Endodermal cell (in vitro differentiated cells): ENCODE measurements at regions not wholly inside any gene's neighbourhood (a gene's known extent, or its start where the extent isn't known, plus 50 kb on each side); places are given as distances from the start of the nearest gene placed in this dataset.

Source experiments
- DNase-seq: peaks from one replicate; pipeline ENCODE4 v3.0.0-alpha.2; 2017
- H3K27ac ChIP-seq: 2 replicates; pipeline ENCODE4 v1.5.1; 2013; ENCODE audit warnings: mild to moderate bottlenecking, low read depth, low read length, moderate library complexity
- H3K27me3 ChIP-seq: 2 replicates; pipeline ENCODE4 v1.6.1; 2013; ENCODE audit warnings: mild to moderate bottlenecking, low read length, moderate library complexity; ENCODE audit not compliant: insufficient read depth, control insufficient read depth, poor library complexity, severe bottlenecking
- H3K36me3 ChIP-seq: 2 replicates; pipeline ENCODE4 v1.7.0; 2013; ENCODE audit warnings: mild to moderate bottlenecking, low read length, moderate library complexity; ENCODE audit not compliant: control insufficient read depth, insufficient read depth
- H3K4me1 ChIP-seq: one replicate; pipeline ENCODE4 v1.7.0; 2013; ENCODE audit warnings: low read length; ENCODE audit not compliant: control insufficient read depth, insufficient read depth
- H3K4me3 ChIP-seq: 2 replicates; pipeline ENCODE4 v1.5.1; 2013; ENCODE audit warnings: mild to moderate bottlenecking, low read length, moderate library complexity
- H3K9ac ChIP-seq: 2 replicates; pipeline ENCODE4 v1.6.1; 2013; ENCODE audit warnings: mild to moderate bottlenecking, low read length, moderate library complexity; ENCODE audit not compliant: poor library complexity, severe bottlenecking; ENCODE audit errors: extremely low read depth
- H3K9me3 ChIP-seq: 2 replicates; pipeline ENCODE4 v1.6.1; 2013; ENCODE audit warnings: mild to moderate bottlenecking, low read length, moderate library complexity; ENCODE audit not compliant: control insufficient read depth
- H3K27ac Mint-ChIP-seq: 2 replicates; pipeline ENCODE4 v1.8.0; 2020; ENCODE audit warnings: mixed read lengths
- H3K27me3 Mint-ChIP-seq: 2 replicates; pipeline ENCODE4 v1.8.0; 2021; ENCODE audit warnings: mild to moderate bottlenecking, mixed read lengths; ENCODE audit not compliant: insufficient read depth
- H3K36me3 Mint-ChIP-seq: 2 replicates; pipeline ENCODE4 v1.8.0; 2020; ENCODE audit warnings: low read depth, mixed read lengths
- H3K4me1 Mint-ChIP-seq: 2 replicates; pipeline ENCODE4 v1.8.0; 2020; ENCODE audit warnings: mixed read lengths
- H3K4me3 Mint-ChIP-seq: 2 replicates; pipeline ENCODE4 v1.8.0; 2020; ENCODE audit warnings: mild to moderate bottlenecking, moderate library complexity, mixed read lengths
- H3K9me3 Mint-ChIP-seq: 2 replicates; pipeline ENCODE4 v1.8.0; 2020; ENCODE audit warnings: mild to moderate bottlenecking, mixed read lengths
- WGBS, 2 experiments: methylation state at CpG; one replicate each; pipeline versions ENCODE4 v1.1.5 to v1.1.7; 2013; ENCODE audit warnings: missing lambda C conversion rate in 2 of 2, mixed read lengths in 1 of 2; ENCODE audit not compliant: insufficient coverage in 1 of 2, insufficient read length in 1 of 2; 5-methylcytosine and 5-hydroxymethylcytosine counted together
- TF ChIP-seq, protein P1 (sequence below): fragments of 200-600 bp; sonication (generic); conservative IDR thresholded peaks from 2 replicates; pipeline ENCODE4 v1.5.0; 2021; ENCODE audit warnings: antibody characterized with exemption, mild to moderate bottlenecking

- H3K36me3 ChIP-seq: no peaks in the 10 kb centered on the region
- no peaks in the 10 kb centered on the region for H3K4me1 ChIP-seq
- no peak overlapping the region for H3K4me3 ChIP-seq
- no peak overlapping the region for H3K4me3 Mint-ChIP-seq
- DNase-seq: no peak
- peaks cover 2% of the 10 kb centered on the region for H3K36me3 Mint-ChIP-seq
- H3K4me1 Mint-ChIP-seq: peaks cover 26% of the 10 kb centered on the region
- H3K9me3 Mint-ChIP-seq: peaks cover 70% of the 10 kb centered on the region
- H3K27me3 Mint-ChIP-seq: no peaks in the 10 kb centered on the region
- no peak overlapping the region for H3K27ac Mint-ChIP-seq
- TF ChIP-seq, protein P1, sequence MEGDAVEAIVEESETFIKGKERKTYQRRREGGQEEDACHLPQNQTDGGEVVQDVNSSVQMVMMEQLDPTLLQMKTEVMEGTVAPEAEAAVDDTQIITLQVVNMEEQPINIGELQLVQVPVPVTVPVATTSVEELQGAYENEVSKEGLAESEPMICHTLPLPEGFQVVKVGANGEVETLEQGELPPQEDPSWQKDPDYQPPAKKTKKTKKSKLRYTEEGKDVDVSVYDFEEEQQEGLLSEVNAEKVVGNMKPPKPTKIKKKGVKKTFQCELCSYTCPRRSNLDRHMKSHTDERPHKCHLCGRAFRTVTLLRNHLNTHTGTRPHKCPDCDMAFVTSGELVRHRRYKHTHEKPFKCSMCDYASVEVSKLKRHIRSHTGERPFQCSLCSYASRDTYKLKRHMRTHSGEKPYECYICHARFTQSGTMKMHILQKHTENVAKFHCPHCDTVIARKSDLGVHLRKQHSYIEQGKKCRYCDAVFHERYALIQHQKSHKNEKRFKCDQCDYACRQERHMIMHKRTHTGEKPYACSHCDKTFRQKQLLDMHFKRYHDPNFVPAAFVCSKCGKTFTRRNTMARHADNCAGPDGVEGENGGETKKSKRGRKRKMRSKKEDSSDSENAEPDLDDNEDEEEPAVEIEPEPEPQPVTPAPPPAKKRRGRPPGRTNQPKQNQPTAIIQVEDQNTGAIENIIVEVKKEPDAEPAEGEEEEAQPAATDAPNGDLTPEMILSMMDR: no peak
- H3K27me3 ChIP-seq: no peaks in the 10 kb centered on the region
- no peaks in the 10 kb centered on the region for H3K9me3 ChIP-seq
- no peak overlapping the region for H3K9ac ChIP-seq
- WGBS, 2 experiments: 92% methylated on average over 4 to 13 of the region's 13 CpGs
- no peak overlapping the region for H3K27ac ChIP-seq
Measured at GRCh38 chrX:10045327-10046000, 78.3 kb downstream of the CLDN34 start.

DNA sequence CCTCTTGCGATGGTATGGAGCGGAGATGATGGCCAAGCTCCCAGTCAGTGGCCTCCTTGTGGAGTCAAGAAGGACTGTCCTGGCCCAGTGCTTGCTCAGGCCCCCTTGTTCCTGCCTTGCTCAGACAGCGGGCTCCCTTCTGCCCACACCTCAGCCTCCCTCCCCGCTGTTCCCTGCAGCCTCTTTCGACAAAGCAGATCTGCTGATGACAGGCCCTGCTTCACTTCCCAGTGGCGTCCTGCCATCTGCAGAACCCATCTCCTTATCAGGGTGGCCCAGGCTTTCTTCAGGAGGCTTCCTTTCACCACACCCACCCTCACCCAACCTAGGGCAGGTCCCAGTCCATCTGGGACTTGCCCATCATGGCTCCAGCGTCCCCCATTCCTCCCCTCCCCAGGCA is 80.0 kb downstream of the CLDN34 start:
- no peak for DNase-seq
- Histone ChIP-seq H3K4me3 (no peak overlapping the region), H3K27ac (peak overlapping the region; percentile 96), H3K4me1 (no peaks in the 10 kb centered on the region), H3K27me3 (no peaks in the 10 kb centered on the region), H3K9ac (no peak overlapping the region), H3K9me3 (no peaks in the 10 kb centered on the region), H3K36me3 (no peaks in the 10 kb centered on the region)
- Mint-ChIP-seq H3K4me3 (no peak overlapping the region), H3K27me3 (no peaks in the 10 kb centered on the region), H3K9me3 (peaks cover 73% of the 10 kb centered on the region), H3K4me1 (peaks cover 22% of the 10 kb centered on the region), H3K27ac (peak overlapping the region; percentile 10), H3K36me3 (peaks cover 2% of the 10 kb centered on the region)
- 86 to 91% methylated on average over 2 to 7 of the region's 7 CpGs for WGBS, 2 experiments
- TF ChIP-seq, protein P1: no peak

DNA sequence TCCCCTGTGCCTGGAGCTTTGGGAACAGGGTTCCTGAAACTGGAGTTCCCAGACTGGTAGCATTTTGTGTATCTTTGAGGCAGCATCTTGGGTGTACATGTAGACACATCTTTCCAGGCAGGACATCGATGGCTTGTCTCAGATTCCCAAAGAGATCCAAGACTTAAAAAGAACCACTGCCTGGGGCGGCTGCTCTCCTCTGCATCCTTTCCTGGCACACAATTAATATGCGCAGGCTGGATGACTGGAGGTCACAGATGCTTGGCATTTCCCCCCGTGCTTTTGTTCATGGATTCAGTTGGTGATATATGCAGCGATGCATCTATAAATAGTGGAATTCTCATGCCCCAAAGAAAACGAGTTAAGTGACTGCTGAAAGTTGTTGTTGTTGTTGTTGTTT is 80.5 kb downstream of the CLDN34 start:
- TF ChIP-seq, protein P1: no peak

More for the DNA sequence above, 80.5 kb downstream of the CLDN34 start:
- Histone ChIP-seq H3K27me3 (no peaks in the 10 kb centered on the region), H3K4me1 (no peaks in the 10 kb centered on the region), H3K9me3 (no peaks in the 10 kb centered on the region), H3K4me3 (no peak overlapping the region), H3K36me3 (no peaks in the 10 kb centered on the region), H3K9ac (no peak overlapping the region), H3K27ac (peak overlapping the region; percentile 96)
- no peak for DNase-seq
- 55 to 79% methylated on average over 2 to 6 of the region's 6 CpGs for WGBS, 2 experiments
- no peak overlapping the region for H3K4me3 Mint-ChIP-seq
- H3K27me3 Mint-ChIP-seq: no peaks in the 10 kb centered on the region
- peaks cover 22% of the 10 kb centered on the region for H3K4me1 Mint-ChIP-seq
- H3K27ac Mint-ChIP-seq: peak overlapping the region; percentile 77
- H3K9me3 Mint-ChIP-seq: peaks cover 75% of the 10 kb centered on the region
- peaks cover 2% of the 10 kb centered on the region for H3K36me3 Mint-ChIP-seq
